ENCODE measurements at regions not wholly inside any gene's neighbourhood (a gene's known extent, or its start where the extent isn't known, plus 50 kb on each side); places are given as distances from the start of the nearest gene placed in this dataset.

DNA sequence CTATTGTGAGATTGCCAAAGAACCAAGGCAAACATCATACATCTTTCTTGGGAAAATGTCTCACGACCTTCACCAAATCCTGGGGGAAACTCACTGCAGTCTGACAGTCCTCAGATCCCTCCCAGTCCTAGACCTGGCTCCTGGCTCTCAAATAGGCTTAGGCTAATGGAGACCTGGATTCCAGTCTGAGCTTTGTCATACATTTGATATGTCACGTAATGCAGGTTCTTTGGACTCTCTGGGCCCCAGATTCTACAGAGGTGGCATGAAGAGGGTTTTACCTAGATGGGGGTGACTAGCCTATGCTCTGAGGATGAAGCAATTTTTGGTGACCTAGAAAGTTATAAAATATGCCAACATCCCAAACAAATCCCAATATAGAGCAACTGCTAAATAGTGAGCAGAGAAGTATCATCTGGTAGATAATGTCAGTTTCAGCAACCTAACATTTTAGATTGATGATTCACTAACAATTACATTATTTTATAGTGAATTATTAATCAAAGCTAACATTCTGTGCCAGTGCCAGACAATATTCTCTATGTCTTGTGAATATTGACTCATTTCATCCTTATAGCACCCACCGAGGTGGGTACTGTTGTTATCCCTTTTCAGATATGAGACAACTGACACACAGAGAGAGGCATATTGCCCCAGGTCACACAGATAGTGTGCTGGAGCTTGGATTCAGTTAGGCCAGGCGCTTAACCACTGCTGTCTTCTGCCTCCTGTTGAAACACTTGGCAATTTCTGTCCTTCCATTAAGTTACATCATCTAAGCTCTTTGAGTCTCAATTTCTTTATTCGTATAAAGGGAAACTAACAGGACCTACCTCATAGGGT, 195.4 kb upstream of the MAMLD1 start:
- Histone ChIP-seq H3K9me3 (replicated peaks in 1 of 3) (no peaks in the 10 kb centered on the region), H3K36me3 (replicated peaks in 1 of 2) (no peaks in the 10 kb centered on the region), H3K27me3 (no peaks in the 10 kb centered on the region), H3K4me1 (replicated peaks in 1 of 2) (no peaks in the 10 kb centered on the region), H3K4me3 (no peak overlapping the region), H3K27ac (no peak overlapping the region)
- 65 to 81% (median 71%) methylated on average over 4 to 5 of the region's 5 CpGs for WGBS, 4 donors
- no peak for DNase-seq
- intact Hi-C loops (cut with DNase I) = no loop called here
- TF ChIP-seq POLR2A (IDR thresholded peaks at IDR 0.05) = no peak
- TF ChIP-seq, protein P1, sequence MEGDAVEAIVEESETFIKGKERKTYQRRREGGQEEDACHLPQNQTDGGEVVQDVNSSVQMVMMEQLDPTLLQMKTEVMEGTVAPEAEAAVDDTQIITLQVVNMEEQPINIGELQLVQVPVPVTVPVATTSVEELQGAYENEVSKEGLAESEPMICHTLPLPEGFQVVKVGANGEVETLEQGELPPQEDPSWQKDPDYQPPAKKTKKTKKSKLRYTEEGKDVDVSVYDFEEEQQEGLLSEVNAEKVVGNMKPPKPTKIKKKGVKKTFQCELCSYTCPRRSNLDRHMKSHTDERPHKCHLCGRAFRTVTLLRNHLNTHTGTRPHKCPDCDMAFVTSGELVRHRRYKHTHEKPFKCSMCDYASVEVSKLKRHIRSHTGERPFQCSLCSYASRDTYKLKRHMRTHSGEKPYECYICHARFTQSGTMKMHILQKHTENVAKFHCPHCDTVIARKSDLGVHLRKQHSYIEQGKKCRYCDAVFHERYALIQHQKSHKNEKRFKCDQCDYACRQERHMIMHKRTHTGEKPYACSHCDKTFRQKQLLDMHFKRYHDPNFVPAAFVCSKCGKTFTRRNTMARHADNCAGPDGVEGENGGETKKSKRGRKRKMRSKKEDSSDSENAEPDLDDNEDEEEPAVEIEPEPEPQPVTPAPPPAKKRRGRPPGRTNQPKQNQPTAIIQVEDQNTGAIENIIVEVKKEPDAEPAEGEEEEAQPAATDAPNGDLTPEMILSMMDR (IDR thresholded peaks at IDR 0.05) = no peak

DNA sequence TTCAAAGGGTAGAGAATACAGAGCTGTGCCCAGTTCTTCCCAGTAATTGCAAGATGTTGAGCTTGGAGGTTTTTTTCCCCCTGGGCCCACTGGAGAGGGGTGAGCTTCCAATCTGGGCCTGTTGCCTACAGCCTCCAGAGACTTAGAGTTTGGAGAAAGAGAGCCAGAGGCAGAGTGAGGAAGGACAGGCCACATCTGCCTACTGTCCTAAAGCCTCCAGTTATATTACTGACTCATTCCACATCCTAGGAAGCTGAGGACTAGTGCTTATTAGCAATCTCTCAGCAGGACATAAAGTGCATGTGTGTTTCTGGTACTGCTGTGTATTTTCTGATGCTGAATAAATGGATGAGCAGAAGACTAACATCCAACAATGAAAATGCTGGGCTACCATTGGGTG, 181.0 kb upstream of the MAMLD1 start:
- no peak for TF ChIP-seq POLR2A (IDR thresholded peaks at IDR 0.05)
- TF ChIP-seq, protein P1 (IDR thresholded peaks at IDR 0.05) = no peak
- no peaks in the 10 kb centered on the region for H3K36me3 ChIP-seq (replicated peaks in 1 of 2)
- no peak overlapping the region for H3K4me3 ChIP-seq
- no peaks in the 10 kb centered on the region for H3K27me3 ChIP-seq
- no peaks in the 10 kb centered on the region for H3K9me3 ChIP-seq (replicated peaks in 1 of 3)
- no peak for DNase-seq
- intact Hi-C loops (cut with DNase I) = no loop called here
- no peaks in the 10 kb centered on the region for H3K4me1 ChIP-seq (replicated peaks in 1 of 2)
- H3K27ac ChIP-seq = no peak overlapping the region

DNA sequence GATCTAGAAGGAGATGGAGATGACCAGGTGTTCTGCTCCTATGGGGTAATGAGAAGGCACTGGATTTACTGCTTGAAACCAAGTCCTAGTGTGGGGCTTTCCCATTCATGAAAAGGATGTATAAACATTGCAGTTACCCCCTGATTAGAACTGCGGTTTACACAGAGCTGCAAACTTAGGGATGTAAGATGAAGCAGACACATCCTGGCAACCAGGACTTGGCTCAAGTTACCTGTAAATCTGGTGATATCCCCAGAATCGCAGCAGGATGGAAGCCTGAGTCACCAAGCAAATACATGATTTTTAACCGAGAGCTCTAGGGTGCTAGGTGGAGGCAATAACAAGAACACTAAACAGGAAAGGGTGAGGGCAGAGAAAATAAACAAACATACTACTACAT, 178.6 kb upstream of the MAMLD1 start:
- no peaks in the 10 kb centered on the region for H3K4me1 ChIP-seq (replicated peaks in 1 of 2)
- no peaks in the 10 kb centered on the region for H3K27me3 ChIP-seq
- no peaks in the 10 kb centered on the region for H3K36me3 ChIP-seq (replicated peaks in 1 of 2)
- H3K27ac ChIP-seq = no peak overlapping the region
- 73 to 100% (median 79%) methylated on average over 1 to 3 of the region's 3 CpGs for whole genome bisulfite sequencing, 4 donors
- no peak for DNase-seq
- TF ChIP-seq POLR2A (IDR thresholded peaks at IDR 0.05) = no peak
- TF ChIP-seq, protein P1 (IDR thresholded peaks at IDR 0.05) = no peak
- intact Hi-C loops (cut with DNase I) = no loop called here
- H3K4me3 ChIP-seq = no peak overlapping the region
- H3K9me3 ChIP-seq (replicated peaks in 1 of 3) = no peaks in the 10 kb centered on the region

DNA sequence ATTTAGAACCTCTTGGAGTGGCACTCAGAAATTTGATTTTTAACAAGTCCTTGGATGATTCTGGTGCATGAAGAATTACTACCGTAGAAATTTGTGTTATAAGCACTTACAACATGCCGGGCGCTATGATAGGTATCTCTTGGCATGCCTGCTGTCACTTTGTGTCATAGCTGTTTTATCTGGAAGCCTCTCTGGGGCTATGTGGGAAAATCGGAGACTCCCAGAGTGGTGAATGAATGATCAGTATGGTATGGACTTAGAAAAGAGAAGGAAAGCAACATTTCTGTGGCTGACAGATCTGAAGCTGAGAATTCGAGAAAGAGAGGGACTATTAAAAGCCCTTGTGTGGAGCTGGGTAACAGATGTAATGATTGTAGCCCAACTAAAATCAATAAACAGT, 177.4 kb upstream of the MAMLD1 start:
- no peaks in the 10 kb centered on the region for H3K27me3 ChIP-seq
- no peaks in the 10 kb centered on the region for H3K9me3 ChIP-seq (replicated peaks in 1 of 3)
- H3K36me3 ChIP-seq (replicated peaks in 1 of 2) = no peaks in the 10 kb centered on the region
- no peak overlapping the region for H3K27ac ChIP-seq
- no peak for DNase-seq
- TF ChIP-seq, protein P1 (IDR thresholded peaks at IDR 0.05) = no peak
- no peak for TF ChIP-seq POLR2A (IDR thresholded peaks at IDR 0.05)
- no peaks in the 10 kb centered on the region for H3K4me1 ChIP-seq (replicated peaks in 1 of 2)
- intact Hi-C loops (cut with DNase I) = no loop called here
- 79 to 87% (median 83%) methylated on average over 5 of the region's 5 CpGs for WGBS, 4 donors
- H3K4me3 ChIP-seq = no peak overlapping the region

Data from adrenal gland (tissue), 9 donors.